Neural cell (in vitro differentiated cells): ENCODE measurements at regions not wholly inside any gene's neighbourhood (a gene's known extent, or its start where the extent isn't known, plus 50 kb on each side); places are given as distances from the start of the nearest gene placed in this dataset.

ENCODE experiments used
- H2AFZ ChIP-seq: fragments of 200-600, 300-800 bp; sonication (generic), shearing (Covaris generic); 2 replicates; pipeline ENCODE4 v1.6.0; 2014; ENCODE audit warnings: low read depth, mild to moderate bottlenecking, antibody characterized with exemption, low read length, moderate library complexity
- H3F3A ChIP-seq: fragments of 200-600 bp; shearing (Covaris generic); 2 replicates; pipeline ENCODE4 v1.6.1; 2016; ENCODE audit warnings: mild to moderate bottlenecking, moderate library complexity, mixed read lengths, antibody characterized with exemption, low read length; ENCODE audit not compliant: insufficient read depth, poor library complexity, severe bottlenecking
- H3K27ac ChIP-seq: fragments of 200-600, 300-800 bp; sonication (generic), shearing (Covaris generic); 2 replicates; pipeline ENCODE4 v1.5.1; 2014; ENCODE audit warnings: mild to moderate bottlenecking, low read length, moderate library complexity
- H3K27me3 ChIP-seq: fragments of 300-800, 200-600 bp; sonication (generic), shearing (Covaris generic); 2 replicates; pipeline ENCODE4 v1.6.0; 2014; ENCODE audit warnings: mild to moderate bottlenecking, low read depth, low read length, moderate library complexity; ENCODE audit not compliant: insufficient read depth
- H3K36me3 ChIP-seq: fragments of 300-800, 200-600 bp; sonication (generic), shearing (Covaris generic); 2 replicates; pipeline ENCODE4 v1.5.1; 2014; ENCODE audit warnings: mild to moderate bottlenecking, antibody characterized with exemption, low read length, moderate library complexity; ENCODE audit not compliant: insufficient read depth
- H3K4me2 ChIP-seq: fragments of 300-800, 200-600 bp; sonication (generic), shearing (Covaris generic); 2 replicates; pipeline ENCODE4 v1.6.0; 2014; ENCODE audit warnings: mild to moderate bottlenecking, low read length
- H3K4me3 ChIP-seq: fragments of 300-800, 200-600 bp; sonication (generic), shearing (Covaris generic); 2 replicates; pipeline ENCODE4 v1.5.1; 2014; ENCODE audit warnings: mild to moderate bottlenecking, low read length, moderate library complexity
- H3K79me2 ChIP-seq: fragments of 200-600 bp; shearing (Covaris generic); replicated peaks from 2 replicates; pipeline ENCODE4 v1.6.0; 2014; ENCODE audit warnings: mild to moderate bottlenecking, low read length, moderate library complexity; ENCODE audit not compliant: insufficient read depth
- H3K9ac ChIP-seq: fragments of 300-800, 200-600 bp; sonication (generic), shearing (Covaris generic); 2 replicates; pipeline ENCODE4 v1.6.1; 2016; ENCODE audit warnings: mild to moderate bottlenecking, low read length, mixed read lengths
- H3K9me2 ChIP-seq: fragments of 200-600 bp; shearing (Covaris generic); 2 replicates; pipeline ENCODE4 v1.6.1; 2016; ENCODE audit warnings: mild to moderate bottlenecking, low read length, mixed read lengths; ENCODE audit not compliant: insufficient read depth
- H3K9me3 ChIP-seq: fragments of 200-600, 300-800 bp; sonication (generic), shearing (Covaris generic); 2 replicates; pipeline ENCODE4 v1.6.1; 2016; ENCODE audit warnings: mild to moderate bottlenecking, mixed run types, low read length, moderate library complexity, mixed read lengths
- H4K20me1 ChIP-seq: fragments of 200-600 bp; shearing (Covaris generic); 2 replicates; pipeline ENCODE4 v1.6.1; 2016; ENCODE audit warnings: mild to moderate bottlenecking, mixed run types; ENCODE audit not compliant: insufficient read depth
- EP300 ChIP-seq: fragments of 450-650 bp; conservative IDR thresholded peaks from 2 replicates; pipeline ENCODE4 v1.6.1; 2014; ENCODE audit warnings: antibody characterized with exemption, mild to moderate bottlenecking, moderate library complexity; ENCODE audit not compliant: poor library complexity, severe bottlenecking
- POLR2AphosphoS5 ChIP-seq: IDR thresholded peaks from 2 replicates; pipeline ENCODE4 v1.6.1; 2012
- RAD21 ChIP-seq: fragments of 450-650 bp; conservative IDR thresholded peaks from 2 replicates; pipeline ENCODE4 v1.6.1; 2014; ENCODE audit warnings: antibody characterized with exemption, mild to moderate bottlenecking, moderate library complexity
- SMC3 ChIP-seq: fragments of 450-650 bp; conservative IDR thresholded peaks from 2 replicates; pipeline ENCODE4 v1.6.1; 2014; ENCODE audit warnings: antibody characterized with exemption, mild to moderate bottlenecking, moderate library complexity; ENCODE audit not compliant: poor library complexity
- TAF1 ChIP-seq: IDR thresholded peaks from 2 replicates; pipeline ENCODE4 v1.6.1; 2012; ENCODE audit warnings: low read depth
- TF ChIP-seq, protein P1 (sequence below): fragments of 450-650 bp; IDR thresholded peaks from 2 replicates; pipeline ENCODE4 v1.5.1; 2014; ENCODE audit warnings: antibody characterized with exemption, mild to moderate bottlenecking, moderate library complexity; ENCODE audit not compliant: poor library complexity, severe bottlenecking
- TF ChIP-seq, protein P2 (sequence below): IDR thresholded peaks from 2 replicates; pipeline ENCODE4 v1.6.1; 2012; ENCODE audit warnings: borderline replicate concordance

DNA sequence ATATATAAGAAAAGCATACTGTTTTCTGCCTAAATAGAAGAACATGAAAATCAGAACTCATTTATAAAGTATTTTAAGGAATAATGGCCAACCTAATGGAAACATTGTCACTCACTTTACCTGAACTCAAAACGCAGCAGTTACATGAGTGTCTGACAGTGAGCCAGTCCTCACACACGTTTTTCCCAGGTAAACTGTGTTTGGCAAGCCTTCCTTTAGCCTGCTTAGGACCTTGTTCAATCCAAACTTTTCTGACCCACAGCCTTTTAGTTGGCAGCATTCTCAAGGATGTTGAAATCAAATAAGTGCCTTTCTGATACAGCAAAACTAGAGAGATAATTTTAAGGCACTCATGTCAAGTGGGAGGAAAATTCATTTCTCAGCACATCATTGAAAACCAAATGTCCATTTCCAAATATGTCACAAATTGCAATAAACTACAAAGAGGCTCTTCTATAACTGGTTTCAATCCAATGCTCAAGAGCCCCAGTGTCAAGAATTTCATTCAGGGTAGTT, 83.5 kb upstream of the SPDL1 start:
- Histone ChIP-seq H3K4me3 (no peak overlapping the region), H3K9me2 (no peaks in the 10 kb centered on the region), H2AFZ (no peak overlapping the region), H3K9me3 (no peaks in the 10 kb centered on the region), H4K20me1 (no peaks in the 10 kb centered on the region), H3K79me2 (no peaks in the 10 kb centered on the region), H3F3A (no peaks in the 10 kb centered on the region), H3K4me2 (no peak overlapping the region), H3K27ac (no peak overlapping the region), H3K9ac (no peak overlapping the region), H3K36me3 (no peaks in the 10 kb centered on the region), H3K27me3 (no peaks in the 10 kb centered on the region)
- TF ChIP-seq, protein P1, sequence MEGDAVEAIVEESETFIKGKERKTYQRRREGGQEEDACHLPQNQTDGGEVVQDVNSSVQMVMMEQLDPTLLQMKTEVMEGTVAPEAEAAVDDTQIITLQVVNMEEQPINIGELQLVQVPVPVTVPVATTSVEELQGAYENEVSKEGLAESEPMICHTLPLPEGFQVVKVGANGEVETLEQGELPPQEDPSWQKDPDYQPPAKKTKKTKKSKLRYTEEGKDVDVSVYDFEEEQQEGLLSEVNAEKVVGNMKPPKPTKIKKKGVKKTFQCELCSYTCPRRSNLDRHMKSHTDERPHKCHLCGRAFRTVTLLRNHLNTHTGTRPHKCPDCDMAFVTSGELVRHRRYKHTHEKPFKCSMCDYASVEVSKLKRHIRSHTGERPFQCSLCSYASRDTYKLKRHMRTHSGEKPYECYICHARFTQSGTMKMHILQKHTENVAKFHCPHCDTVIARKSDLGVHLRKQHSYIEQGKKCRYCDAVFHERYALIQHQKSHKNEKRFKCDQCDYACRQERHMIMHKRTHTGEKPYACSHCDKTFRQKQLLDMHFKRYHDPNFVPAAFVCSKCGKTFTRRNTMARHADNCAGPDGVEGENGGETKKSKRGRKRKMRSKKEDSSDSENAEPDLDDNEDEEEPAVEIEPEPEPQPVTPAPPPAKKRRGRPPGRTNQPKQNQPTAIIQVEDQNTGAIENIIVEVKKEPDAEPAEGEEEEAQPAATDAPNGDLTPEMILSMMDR = no peak
- TF ChIP-seq TAF1 = no peak
- TF ChIP-seq, protein P2, sequence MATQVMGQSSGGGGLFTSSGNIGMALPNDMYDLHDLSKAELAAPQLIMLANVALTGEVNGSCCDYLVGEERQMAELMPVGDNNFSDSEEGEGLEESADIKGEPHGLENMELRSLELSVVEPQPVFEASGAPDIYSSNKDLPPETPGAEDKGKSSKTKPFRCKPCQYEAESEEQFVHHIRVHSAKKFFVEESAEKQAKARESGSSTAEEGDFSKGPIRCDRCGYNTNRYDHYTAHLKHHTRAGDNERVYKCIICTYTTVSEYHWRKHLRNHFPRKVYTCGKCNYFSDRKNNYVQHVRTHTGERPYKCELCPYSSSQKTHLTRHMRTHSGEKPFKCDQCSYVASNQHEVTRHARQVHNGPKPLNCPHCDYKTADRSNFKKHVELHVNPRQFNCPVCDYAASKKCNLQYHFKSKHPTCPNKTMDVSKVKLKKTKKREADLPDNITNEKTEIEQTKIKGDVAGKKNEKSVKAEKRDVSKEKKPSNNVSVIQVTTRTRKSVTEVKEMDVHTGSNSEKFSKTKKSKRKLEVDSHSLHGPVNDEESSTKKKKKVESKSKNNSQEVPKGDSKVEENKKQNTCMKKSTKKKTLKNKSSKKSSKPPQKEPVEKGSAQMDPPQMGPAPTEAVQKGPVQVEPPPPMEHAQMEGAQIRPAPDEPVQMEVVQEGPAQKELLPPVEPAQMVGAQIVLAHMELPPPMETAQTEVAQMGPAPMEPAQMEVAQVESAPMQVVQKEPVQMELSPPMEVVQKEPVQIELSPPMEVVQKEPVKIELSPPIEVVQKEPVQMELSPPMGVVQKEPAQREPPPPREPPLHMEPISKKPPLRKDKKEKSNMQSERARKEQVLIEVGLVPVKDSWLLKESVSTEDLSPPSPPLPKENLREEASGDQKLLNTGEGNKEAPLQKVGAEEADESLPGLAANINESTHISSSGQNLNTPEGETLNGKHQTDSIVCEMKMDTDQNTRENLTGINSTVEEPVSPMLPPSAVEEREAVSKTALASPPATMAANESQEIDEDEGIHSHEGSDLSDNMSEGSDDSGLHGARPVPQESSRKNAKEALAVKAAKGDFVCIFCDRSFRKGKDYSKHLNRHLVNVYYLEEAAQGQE = no peak

DNA sequence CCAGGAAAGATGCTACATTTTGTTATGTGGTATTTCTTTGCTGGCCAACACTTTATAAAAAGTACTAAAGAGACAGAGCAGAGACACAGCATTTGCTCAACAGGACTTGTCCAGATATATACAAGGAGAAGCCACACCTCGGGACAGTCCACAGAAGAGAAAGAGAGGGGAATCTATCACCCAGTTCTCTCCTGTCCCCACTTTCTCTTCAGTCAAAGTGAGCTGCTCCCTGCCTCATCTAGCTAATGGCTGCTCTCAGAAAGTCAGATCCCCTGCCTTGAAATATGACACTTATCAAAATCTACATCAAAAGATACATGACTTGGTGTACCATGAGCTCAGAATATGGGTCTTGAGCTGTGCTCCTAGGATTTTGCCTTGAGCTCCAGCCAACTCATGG, 86.7 kb upstream of the SPDL1 start:
- Histone ChIP-seq H2AFZ (no peak overlapping the region), H3K9me3 (no peaks in the 10 kb centered on the region), H3K9ac (no peak overlapping the region), H3K4me2 (no peak overlapping the region), H3K27me3 (no peaks in the 10 kb centered on the region), H3K79me2 (no peaks in the 10 kb centered on the region), H4K20me1 (no peaks in the 10 kb centered on the region), H3F3A (no peaks in the 10 kb centered on the region), H3K36me3 (no peaks in the 10 kb centered on the region), H3K27ac (no peak overlapping the region), H3K9me2 (no peaks in the 10 kb centered on the region), H3K4me3 (no peak overlapping the region)
- TF ChIP-seq, protein P1 = no peak
- TF ChIP-seq, protein P2 = no peak
- TF ChIP-seq EP300 (no peak), POLR2AphosphoS5 (no peak), RAD21 (no peak), SMC3 (no peak)
